Myocyte (in vitro differentiated cells): ENCODE measurements at regions not wholly inside any gene's neighbourhood (a gene's known extent, or its start where the extent isn't known, plus 50 kb on each side); places are given as distances from the start of the nearest gene placed in this dataset.
"Not testable (repeated sequence)": the region's sequence is repeated elsewhere in the genome, so short reads cannot be mapped to it uniquely, and the experiment has no call there.

ENCODE experiments used
- DNase-seq: peaks from one replicate; pipeline ENCODE4 v3.0.0-alpha.2; 2012; ENCODE audit warnings: low read depth

DNA sequence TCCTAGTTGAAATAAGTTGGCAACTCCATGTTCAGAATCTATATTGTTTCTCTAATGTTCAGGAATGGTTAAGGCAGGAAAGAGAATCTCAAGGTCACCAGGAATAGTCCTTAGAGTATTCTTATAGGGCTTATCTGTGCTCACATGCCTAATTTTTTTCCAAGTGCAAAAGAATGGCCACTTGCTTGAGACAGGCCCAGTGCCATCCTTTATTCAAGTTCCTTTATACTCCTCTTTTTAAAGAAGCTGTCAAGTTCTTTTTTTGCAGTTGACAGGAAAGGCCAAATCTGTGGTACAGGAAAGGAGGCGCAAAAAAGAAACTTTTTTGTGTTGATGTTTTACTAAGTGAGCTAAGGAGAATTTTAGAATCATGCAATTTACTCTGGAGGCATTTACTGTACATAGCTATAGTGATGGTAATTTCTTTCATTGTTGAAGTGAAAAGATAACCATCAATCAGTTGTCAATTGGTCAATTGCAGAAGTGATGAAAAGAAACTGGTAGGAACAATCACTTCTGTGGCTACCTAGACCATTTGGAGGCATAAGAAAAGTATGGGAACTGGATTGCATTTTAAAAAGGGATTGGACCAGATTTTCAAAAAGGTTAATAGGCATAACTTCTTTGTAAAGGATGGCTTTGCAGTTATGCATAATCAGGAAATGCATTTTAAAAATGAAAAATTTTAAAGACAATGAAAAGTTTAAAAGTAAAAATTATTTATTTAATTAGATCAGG, 102.5 kb upstream of the SOX2 start:
- DNase-seq = no peak

GRCh38 chr3:181604267-181604666, 107.5 kb upstream of the SOX2 start:
- no peak for DNase-seq

DNA sequence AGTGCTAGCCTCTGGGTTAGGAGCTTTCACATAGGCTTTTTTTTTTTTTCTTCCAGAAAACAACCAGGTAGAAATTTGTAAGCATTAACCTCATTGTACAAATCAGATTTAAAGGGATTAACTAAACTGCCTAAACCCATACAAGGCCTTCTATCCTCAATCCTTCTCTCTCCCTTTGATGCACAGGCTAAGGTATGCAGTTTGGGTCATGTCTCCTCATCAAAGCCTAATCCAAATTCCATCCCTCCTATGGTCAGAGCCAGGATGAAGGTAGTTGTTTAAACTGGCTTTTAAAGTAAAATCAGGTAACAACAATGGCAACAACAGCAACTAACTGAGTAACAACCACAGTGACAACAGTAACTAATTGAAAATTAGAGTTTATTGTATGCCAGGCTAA, 115.6 kb upstream of the SOX2 start:
- DNase-seq = no peak

- not testable (repeated sequence) for DNase-seq
Observed at GRCh38 chr3:181590939-181591338, 120.8 kb upstream of the SOX2 start.

GRCh38 chr3:181582619-181583018, 129.1 kb upstream of the SOX2 start:
- DNase-seq = no peak

- DNase-seq = no peak
Observed at GRCh38 chr3:181581656-181582055, 130.1 kb upstream of the SOX2 start.

DNA sequence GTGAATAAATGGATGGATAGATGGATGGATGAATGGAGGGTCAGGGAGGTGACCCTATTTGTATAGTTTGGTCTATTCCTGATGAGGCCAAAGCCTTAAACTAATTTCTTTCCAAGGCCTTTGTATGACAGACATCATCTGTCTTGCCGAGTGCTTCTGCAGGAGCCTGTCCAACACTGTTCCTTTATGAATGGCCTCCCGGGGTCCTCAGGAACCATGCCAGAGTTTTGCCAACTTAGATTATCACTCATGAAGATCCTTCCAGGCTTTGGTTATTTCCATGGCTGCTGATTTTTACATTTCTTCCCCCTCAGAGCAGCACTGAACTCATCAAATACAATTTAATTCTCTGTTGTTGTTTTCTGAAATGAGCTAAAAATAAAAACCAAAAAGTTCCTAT, 133.0 kb upstream of the SOX2 start:
- DNase-seq = no peak

DNA sequence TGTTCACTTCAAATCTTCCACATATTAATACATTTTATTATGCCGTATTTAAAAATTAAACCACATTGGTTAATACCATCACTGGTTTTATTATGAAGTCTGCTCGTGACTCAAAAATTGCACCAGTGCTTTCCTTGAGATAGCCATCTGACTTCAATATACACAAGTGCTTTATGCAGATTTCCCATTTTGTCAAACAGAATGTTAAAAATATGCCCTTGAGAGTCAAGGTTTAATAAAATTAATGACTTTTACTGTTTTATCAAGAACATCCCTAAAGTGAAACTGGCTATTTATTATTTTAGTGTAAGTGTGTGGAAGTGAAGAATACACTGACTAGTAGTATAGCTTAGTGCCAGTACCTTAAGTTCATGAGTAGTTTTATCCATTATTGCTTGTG, 139.3 kb upstream of the SOX2 start:
- DNase-seq = no peak

- DNase-seq = no peak
Observed at GRCh38 chr3:181570472-181570871, 141.3 kb upstream of the SOX2 start.

DNA sequence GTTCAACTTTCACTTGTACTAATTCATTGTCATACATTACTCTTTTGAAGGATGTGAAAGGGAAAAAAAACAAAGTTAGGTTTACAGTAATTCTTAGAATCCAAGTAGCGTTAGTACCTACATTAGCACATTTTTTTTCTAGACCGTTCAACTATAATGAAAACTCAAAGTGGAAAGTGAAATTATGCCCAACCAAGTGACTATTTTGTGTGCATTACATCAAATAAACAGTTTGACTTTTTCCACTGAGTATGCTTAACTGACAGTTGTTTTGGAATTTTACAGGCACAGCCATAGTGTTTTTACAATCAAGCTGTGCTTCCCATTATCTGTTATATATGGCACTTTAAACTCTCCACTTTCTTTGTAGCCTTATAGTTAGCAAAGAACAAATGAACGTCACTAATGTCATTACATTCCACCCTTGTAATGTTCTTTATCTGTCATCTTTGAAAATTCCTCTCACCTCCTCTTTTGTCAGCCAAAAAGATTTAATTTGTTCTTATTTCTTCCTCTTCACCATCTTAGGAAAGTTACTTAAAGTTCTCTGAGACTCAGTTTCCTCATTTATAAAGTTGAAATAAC, 142.3 kb upstream of the SOX2 start:
- no peak for DNase-seq

GRCh38 chr3:181568693-181569092, 143.0 kb upstream of the SOX2 start:
- no peak for DNase-seq

GRCh38 chr3:181568248-181568647, 143.5 kb upstream of the SOX2 start:
- no peak for DNase-seq

DNA sequence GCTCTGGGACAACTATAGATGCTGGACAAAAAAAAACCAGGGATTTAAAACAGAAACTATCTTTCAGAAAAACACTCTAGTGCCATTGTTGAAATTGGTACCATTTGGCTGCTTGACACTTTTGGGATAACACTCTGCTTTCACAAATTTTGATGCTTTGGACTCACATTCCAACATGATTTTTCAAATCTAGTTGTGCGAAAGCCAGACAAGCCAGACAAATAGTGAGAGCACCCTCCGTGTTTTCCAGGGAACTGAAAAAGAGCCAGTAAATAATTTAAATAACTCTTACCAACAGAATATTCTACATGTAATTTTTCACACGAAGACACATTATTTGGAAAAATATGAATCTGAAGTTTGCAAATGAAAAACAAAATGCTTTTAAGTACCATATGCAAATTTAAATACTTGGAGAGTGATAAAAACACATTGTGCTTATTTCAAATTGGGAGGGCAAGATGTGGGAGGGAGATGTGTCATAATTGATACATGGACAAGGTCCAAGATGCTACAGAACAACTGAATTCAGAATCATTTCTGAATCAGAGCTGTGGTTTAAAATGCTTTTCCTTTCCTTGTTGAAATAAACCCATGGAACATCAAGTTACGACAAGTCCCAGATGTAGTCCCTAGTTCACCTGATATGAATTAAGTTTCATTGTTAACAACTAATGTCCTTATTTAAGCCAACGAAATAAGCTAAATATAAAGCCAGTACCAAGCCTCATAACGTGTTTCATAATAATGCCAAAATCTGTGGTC, 144.2 kb upstream of the SOX2 start:
- DNase-seq = no peak

GRCh38 chr3:181565416-181565815, 146.3 kb upstream of the SOX2 start:
- no peak for DNase-seq

GRCh38 chr3:181564222-181564621, 147.5 kb upstream of the SOX2 start:
- DNase-seq = no peak

DNA sequence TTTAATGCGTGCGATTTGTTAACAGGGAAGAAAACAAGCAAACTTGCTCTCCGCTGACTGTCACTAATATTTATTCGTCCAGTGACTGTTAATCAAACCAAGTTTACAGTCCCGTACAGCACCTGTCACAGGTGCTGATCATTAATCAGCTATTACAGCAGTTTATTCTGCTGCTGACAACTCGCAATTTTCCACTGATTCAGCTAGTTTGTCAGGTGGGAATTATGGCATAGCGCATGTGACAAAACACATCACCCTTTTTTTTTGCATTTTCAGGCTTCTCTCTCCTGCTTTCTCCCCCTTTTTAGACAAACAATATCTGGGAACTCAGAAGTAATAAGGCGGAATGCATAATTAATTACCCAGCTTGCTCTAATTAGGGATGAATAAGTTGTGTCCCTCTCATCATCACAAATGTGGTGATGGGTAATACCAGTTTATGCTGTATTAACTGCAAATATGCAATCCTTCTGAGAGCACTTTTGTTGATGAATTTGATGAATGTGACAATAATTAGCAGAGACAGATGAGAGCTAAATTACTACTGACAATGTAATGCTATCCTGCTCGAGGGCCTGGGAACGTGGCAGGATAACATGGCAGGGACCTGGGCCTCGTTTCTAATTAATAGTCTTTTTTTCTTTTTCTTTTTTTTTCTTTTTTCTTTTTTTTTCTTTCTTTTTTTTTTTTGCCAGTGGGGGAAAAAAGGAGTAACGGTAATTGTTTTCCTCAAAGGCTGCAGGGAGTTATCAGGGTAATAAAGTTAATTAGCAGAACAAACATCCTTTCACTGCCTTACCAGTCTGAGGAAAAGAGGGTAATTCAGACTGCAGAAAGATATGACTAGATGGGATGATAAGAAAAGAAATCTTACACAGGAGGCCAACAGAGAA, 150.3 kb upstream of the SOX2 start:
- DNase-seq = no peak

- peak; percentile 51 for DNase-seq
Observed at GRCh38 chr3:181558870-181559269, 152.9 kb upstream of the SOX2 start.

DNA sequence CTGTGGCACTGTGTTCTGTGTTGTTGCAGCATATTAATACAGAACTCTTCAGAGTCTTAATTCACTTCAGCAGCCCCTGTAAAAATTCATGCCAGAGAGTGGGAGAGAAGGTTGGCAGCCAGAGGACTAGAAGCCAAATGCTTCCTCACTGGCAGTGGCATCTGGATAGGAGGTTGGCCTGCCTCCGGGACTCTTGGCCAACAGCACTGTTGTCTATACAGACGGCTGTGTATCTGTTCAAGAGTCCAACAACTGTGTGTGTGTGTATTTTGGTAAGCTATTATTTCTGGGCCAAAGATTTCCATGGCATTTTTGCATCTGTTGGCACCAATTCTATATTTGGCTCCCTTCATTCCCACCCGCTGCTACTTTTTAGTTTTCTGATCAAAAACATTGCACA, 156.0 kb upstream of the SOX2 start:
- DNase-seq = no peak

DNA sequence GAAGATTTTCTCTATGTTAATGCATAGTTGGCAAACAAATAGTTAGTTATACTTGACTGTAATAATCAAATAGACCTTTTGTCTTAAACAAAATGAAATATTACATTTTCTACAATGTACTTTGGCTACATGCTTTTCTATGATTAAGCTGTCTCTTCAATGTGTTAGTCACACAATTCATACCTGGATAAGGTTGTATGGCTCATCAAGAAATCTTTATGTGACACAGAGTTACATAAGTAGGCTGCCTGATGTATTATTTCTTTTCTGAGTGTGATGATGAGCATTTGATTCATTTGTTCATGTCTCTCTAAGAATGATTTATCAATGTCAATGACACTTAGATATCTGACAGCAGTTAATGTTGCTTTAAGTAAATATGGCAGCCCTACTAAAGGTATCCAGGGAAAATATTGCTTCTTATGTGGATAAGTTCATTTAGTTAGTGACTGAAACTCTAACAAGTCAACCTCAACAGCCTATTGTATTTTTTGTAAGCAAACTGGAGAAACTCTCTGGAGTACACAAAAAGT, 157.4 kb upstream of the SOX2 start:
- no peak for DNase-seq

- DNase-seq = no peak
Observed at GRCh38 chr3:181549266-181549665, 162.5 kb upstream of the SOX2 start.

GRCh38 chr3:181541414-181541813, 170.3 kb upstream of the SOX2 start:
- DNase-seq = no peak
